GM21528 (cell line): ENCODE measurements at regions not wholly inside any gene's neighbourhood (a gene's known extent, or its start where the extent isn't known, plus 50 kb on each side); places are given as distances from the start of the nearest gene placed in this dataset.

Experiments used
- ATAC-seq: cut with Tn5 transposase; IDR thresholded peaks from one replicate; pipeline ENCODE4 v1.9.1; 2021; ENCODE audit warnings: mild to moderate bottlenecking, moderate library complexity; ENCODE audit not compliant: unreplicated experiment, low FRiP score

- ATAC-seq: peak; percentile 89
Measured at GRCh38 chr16:31700530-31701388, 172.8 kb upstream of the ZNF267 start.

DNA sequence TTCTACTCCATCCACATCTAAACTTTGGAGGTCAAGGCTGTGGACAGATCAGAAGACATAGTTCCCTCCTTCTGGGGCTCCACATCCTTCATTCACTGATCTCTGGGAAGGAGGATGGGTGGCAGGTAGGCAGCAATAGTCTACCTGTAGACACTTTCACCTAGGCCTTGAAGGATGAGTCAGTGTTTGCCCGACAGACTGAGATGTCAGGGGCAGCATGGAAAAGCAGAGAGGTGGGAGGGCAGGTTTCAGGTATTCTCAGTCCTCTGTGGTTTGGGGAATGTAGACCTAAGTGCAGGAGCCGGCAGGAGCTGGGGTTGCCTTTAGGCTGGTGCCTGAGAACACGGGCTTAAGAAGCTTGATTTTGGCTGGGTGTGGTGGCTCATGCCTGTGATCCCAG is 171.9 kb upstream of the ZNF267 start:
- no peak for ATAC-seq

- no peak for ATAC-seq
Measured at GRCh38 chr16:31702796-31703195, 170.8 kb upstream of the ZNF267 start.

DNA sequence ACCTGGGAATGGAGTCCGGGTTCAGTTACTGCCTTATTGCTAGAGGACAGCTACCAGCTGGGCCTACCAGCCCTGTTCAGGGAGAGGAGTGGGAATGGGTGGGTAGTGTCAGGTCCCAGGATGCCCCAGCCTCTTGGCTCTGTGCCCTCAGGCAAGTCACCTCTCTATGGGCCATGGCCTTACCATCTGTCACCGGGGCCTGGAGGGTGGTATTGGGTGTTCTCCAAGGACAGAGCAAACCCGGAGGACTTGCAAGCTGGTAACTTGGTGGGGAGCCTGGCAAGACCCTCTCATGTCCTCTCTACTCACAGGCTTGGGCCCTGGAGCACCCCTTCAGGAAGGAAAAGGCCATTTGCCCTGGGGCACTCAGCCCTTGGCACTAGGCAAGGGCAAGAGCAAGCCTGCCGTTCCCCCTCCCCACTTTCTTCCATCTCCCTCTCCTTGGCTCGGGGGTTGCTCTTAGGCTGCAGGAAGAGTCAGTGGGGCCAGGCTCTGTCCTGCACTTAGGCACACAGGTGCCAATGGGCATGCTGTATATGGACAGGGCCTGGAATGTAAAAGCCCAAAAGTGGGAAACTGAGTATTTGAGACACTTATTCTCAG is 170.0 kb upstream of the ZNF267 start:
- no peak for ATAC-seq

- ATAC-seq: no peak
Measured at GRCh38 chr16:31704138-31704537, 169.5 kb upstream of the ZNF267 start.

DNA sequence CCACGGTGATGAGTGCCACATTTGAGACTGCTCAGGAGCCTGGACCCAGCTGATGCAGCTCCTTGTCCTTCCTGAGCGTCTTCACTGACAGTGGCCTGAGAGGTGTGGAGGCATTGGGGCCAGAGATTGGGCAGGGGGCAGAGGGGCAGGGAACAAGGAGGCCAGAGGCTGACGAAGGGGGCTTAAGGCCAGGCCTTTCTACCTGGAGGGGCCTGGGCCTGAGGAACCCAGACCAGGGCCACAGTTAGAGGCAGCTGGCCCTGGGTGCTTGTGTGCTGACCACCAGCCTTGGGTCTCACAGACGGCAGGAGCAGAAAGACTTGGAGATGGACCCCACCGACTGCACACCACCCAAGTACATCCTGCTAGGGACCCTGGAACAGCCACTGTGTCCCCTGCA is 168.2 kb upstream of the ZNF267 start:
- ATAC-seq: no peak

DNA sequence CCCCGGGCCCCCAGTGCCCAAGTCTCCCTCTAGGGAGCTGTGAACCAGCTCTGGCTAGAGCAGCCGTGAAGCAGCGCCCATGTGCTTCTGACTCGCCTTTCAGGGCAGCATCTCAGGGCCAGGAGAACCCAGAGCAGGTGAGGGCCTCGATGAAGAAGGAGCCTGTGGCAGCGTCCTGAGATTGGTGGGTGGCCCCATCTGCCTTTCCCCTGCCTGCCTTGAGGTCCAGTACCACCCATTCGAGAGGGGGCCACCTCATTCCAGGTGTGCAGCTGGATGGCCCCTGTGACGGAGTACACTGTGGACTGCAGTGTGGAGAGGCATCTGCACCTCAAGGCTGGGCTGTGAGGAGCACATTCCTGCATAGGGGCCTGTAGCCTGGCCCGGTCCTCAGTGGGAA is 167.3 kb upstream of the ZNF267 start:
- ATAC-seq: no peak

DNA sequence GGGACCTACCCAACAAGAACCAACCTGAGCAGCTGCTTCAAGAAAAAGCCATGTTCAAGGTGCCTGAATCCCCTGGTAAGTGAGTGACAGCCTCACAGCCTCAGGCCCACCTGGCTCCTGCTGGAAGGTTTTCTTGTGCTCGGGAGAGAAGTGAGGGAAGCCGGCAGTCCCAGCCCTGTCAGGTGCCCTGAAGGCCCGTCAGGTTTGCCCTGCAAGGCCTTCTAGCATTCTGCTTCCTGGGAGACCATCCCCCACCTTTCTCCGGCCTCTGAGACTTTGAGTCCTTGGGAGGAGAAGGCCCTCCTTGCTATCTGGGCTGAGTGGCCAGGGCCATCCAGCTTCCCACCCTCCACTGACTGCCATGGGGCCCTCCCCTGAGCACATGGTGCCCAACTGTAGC is 166.7 kb upstream of the ZNF267 start:
- ATAC-seq: no peak

GRCh38 chr16:31707743-31708335 is 165.8 kb upstream of the ZNF267 start:
- ATAC-seq: no peak

DNA sequence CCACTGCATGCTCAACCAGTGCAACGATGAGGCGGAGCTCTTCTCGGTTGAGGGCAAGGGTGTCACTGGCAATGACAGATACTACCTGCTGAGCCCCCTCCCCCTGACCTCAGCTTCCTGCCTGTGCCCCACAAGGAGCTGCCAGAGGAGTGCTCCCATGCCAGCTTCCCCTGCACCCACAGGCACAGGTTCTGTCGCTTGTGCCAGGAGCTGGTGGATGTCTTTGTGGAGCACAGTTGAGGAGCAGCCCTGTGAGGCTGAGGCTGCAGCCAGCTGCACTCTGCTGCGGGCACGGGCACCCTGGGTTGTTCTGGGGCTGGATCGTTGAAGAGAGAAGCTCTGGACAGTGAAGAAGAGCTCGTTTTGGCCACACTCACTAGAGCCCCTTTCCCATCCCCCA is 165.3 kb upstream of the ZNF267 start:
- no peak for ATAC-seq

- no peak for ATAC-seq
Measured at GRCh38 chr16:31709181-31709580, 164.4 kb upstream of the ZNF267 start.

DNA sequence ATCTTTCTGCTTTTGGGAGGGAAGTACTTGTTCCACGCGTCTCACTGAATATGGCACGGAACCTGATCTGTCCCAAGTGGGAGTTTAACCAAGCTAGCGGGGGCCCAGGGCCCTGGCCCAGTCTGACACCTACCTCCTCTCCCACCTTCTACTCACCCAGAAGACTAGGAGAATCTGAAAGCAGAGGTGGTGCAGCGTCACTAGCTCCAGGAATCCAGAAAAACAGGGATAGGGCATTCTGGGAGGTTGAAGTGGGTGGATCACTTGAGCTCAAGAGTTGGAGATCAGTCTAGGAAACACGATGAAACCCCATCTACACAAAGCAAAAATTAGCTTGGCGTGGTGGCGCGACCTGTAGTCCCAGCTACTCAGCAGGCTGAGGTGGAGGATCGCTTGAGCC is 163.5 kb upstream of the ZNF267 start:
- no peak for ATAC-seq

DNA sequence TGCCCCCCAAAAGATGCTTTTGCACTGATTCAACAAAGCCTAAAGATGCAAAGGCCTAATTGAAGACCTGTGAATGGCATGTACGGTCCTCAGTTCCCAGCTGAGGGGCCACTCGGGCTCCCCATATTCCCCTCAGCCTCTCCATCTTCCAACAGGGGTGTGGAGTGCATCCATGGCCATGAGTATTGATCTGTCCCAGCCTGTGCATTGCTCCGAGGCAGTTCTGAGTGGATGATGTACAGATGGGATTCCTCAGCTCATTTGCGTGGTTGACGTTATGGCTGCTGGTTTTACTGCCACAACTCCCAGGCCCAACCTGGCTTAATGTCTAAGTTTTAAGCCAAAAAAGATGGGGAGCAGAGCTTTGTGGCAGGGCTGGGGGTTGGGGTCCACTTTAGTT is 162.7 kb upstream of the ZNF267 start:
- ATAC-seq: no peak

DNA sequence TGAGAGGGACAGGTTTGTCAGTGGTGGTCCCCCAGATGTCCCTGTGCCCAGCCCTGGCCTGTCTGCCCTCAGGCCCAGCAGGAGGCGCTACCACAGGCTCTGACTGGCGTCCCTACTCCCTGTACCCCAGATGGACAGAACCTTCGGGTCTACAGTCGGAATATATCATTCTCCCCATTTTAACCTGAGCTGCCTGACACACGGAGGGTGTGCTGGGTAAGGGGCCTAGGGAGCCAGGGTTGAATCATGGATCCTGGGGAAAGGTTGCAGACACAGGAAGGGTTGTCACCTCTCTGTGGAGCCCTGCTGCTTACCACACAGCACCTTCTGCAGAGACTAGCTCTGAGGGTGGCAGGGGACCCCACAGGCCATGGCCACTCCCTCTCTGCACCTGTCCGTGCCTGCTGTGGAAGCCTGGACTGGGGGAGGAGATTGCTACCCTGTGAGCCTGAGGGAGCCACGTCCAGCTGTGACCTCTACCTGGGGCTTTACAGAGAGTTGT is 162.2 kb upstream of the ZNF267 start:
- ATAC-seq: no peak

DNA sequence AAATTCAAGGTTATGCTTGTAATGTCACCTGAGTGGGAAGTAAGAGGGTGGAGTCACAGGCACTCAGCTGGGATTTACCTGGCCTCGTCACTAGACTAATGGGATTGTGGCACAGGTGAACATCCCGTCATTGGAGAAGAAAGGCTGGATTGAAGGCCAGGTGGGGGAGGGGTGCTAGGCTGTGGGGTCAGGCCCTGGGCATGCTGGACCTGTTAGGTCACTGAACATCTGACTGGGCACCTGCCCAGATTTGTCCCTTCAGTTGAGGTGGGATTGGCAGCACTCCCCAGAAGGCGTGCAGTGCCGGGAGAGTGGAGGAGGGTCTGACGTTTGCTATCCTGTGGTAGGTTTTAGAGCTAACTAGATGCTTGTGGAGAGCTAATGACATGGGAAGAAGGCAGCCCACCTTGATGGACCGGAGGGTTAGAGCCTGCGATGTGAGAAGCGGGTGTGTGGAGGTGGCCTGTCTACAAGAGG is 161.5 kb upstream of the ZNF267 start:
- ATAC-seq: no peak

GRCh38 chr16:31713071-31713944 is 160.3 kb upstream of the ZNF267 start:
- peak; percentile 93 for ATAC-seq

DNA sequence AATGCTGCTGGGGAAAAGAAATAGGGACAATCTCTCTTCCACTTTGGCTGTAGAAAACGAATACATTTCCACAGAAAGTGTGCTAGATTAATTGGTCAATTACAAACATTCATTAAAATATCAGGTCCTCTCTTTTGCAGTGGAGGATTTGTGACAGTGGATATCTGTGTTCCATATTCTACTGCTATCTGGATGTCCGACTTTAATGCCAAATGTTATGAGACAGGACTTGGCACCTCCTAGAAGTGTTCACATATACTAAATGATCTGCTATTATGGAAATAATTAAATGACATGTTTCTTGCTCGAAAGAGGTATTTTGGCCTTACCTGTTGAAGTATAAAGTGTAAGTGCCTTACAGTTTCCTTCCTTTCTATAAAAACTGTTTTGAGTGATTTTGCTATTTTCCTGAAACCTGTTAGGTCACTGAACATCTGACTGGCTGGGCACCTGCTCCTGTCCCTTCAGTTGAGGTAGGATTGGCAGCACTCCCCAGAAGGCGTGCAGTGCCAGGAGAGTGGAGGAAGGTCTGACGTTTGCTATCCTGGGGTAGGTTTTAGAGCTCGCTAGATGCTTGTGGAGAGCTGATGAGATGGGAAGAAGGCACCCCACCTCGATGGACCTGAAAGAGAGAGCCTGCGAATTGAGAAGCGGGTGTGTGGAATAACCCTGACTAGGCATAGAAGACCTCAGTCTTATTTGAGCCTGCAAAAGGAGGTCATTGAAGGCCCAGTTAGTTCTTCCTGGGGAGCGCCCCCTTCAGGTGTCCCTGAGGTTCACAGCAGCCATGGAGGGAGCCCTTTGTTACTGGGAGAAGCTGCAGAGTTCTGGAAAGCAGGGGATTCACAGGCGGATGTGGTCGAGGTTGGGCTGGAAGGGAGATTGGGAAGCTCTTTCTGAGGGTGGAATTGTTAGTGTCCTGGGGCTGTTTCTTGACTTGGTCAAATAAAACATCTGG is 159.4 kb upstream of the ZNF267 start:
- no peak for ATAC-seq

DNA sequence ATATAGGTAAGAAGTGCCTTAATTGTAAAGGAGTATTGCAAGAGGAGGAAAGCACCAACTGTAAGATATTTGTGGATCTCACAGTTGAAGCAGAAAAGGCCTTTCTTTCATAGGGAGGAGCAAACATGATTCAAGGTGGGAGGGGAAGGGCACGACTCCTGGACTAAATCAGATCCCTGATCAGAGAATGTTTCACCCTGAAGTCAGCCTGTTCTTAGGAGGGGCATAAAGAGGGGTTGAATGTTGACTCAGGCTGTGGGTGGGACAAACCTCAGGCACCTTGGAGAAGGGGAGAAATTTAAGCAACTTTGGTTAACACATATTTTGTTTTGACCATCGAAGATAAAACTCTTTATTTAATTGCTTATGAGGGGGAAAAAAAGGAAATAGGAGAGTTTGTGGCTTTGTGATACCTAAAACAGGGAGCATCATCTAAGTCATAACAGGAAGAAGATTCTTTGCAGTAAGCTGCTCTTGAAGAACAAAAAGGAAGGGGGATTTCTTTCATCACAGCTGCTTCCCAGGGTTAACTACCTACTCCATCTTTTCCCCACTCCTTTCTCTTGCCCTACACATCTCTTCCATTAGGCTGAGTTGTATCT is 158.6 kb upstream of the ZNF267 start:
- ATAC-seq: no peak

- ATAC-seq: no peak
Measured at GRCh38 chr16:31715915-31716314, 157.7 kb upstream of the ZNF267 start.
